ENCODE measurements at regions not wholly inside any gene's neighbourhood (a gene's known extent, or its start where the extent isn't known, plus 50 kb on each side); places are given as distances from the start of the nearest gene placed in this dataset.

GRCh38 chr9:85249313-85249621 is 492.5 kb downstream of the AGTPBP1 start:
- no peak for DNase-seq

- DNase-seq: no peak
Observed at GRCh38 chr9:85248514-85249312, 493.0 kb downstream of the AGTPBP1 start.

- no peak for DNase-seq
Observed at GRCh38 chr9:85246541-85246940, 495.2 kb downstream of the AGTPBP1 start.

GRCh38 chr9:85244856-85245255 is 496.9 kb downstream of the AGTPBP1 start:
- no peak for DNase-seq

- DNase-seq: no peak
Observed at GRCh38 chr9:85243977-85244376, 497.8 kb downstream of the AGTPBP1 start.

GRCh38 chr9:85237478-85237877 is 504.3 kb downstream of the AGTPBP1 start:
- no peak for DNase-seq

- no peak for DNase-seq
Observed at GRCh38 chr9:85230081-85230480, 511.7 kb downstream of the AGTPBP1 start.

- DNase-seq: no peak
Observed at GRCh38 chr9:85228111-85228855, 513.5 kb downstream of the AGTPBP1 start.

GRCh38 chr9:85225180-85225579 is 516.6 kb downstream of the AGTPBP1 start:
- no peak for DNase-seq

- DNase-seq: no peak
Observed at GRCh38 chr9:85224729-85225128, 517.0 kb downstream of the AGTPBP1 start.

- no peak for DNase-seq
Observed at GRCh38 chr9:85224301-85224700, 517.5 kb downstream of the AGTPBP1 start.

GRCh38 chr9:85223506-85224125 is 518.1 kb downstream of the AGTPBP1 start:
- no peak for DNase-seq

- DNase-seq: no peak
Observed at GRCh38 chr9:85216601-85217000, 525.2 kb downstream of the AGTPBP1 start.

GRCh38 chr9:85215961-85216360 is 525.8 kb downstream of the AGTPBP1 start:
- no peak for DNase-seq

- no peak for DNase-seq
Observed at GRCh38 chr9:85215416-85215815, 526.3 kb downstream of the AGTPBP1 start.

GRCh38 chr9:85213650-85214607 is 527.8 kb downstream of the AGTPBP1 start:
- no peak for DNase-seq

- no peak for DNase-seq
Observed at GRCh38 chr9:85212887-85213286, 528.9 kb downstream of the AGTPBP1 start.

- no peak for DNase-seq
Observed at GRCh38 chr9:85212209-85212608, 529.5 kb downstream of the AGTPBP1 start.

GRCh38 chr9:85208666-85209065 is 533.1 kb downstream of the AGTPBP1 start:
- DNase-seq: no peak

GRCh38 chr9:85204176-85204575 is 534.6 kb downstream of the NTRK2 start:
- no peak for DNase-seq

GRCh38 chr9:85202596-85202995 is 533.1 kb downstream of the NTRK2 start:
- no peak for DNase-seq

GRCh38 chr9:85200726-85201404 is 531.3 kb downstream of the NTRK2 start:
- no peak for DNase-seq

All from CD4-positive, alpha-beta T cell treated with Interferon gamma for 1 hour (primary cell).